Endothelial cell of umbilical vein (primary cell): ENCODE measurements at regions not wholly inside any gene's neighbourhood (a gene's known extent, or its start where the extent isn't known, plus 50 kb on each side); places are given as distances from the start of the nearest gene placed in this dataset.
"Not testable (repeated sequence)": the region's sequence is repeated elsewhere in the genome, so short reads cannot be mapped to it uniquely, and the experiment has no call there.

Experiments used
- BruUV-seq: library from RNA; stranded (reverse); fragments of 400-500 nt; replicated peaks from 2 replicates; lab custom pipeline; 2021; lab: Mats Ljungman, UMichigan
- CTCF ChIA-PET: fragments of 300-600, 350-600 bp; sonication (Branson Sonifier 250); formaldehyde crosslinking; loops from one replicate; lab custom pipeline; 2021; ENCODE audit warnings: antibody characterized with exemption, inconsistent platforms; lab: Charles Lee
- POLR2A ChIA-PET: fragments of 300-600, 350-600 bp; sonication (Branson Sonifier 250); formaldehyde crosslinking; loops from one replicate; lab custom pipeline; 2021; ENCODE audit warnings: antibody characterized with exemption, inconsistent platforms; lab: Charles Lee
- DNase-seq: peaks from one replicate; pipeline ENCODE4 v3.0.0-alpha.2; 2011; ENCODE audit warnings: low read depth, low spot score
- FAIRE-seq: peaks from 2 replicates; lab custom pipeline; 2011; peaks lifted over from hg19 to GRCh38; lab: Jason Lieb, UNC
- H2AFZ ChIP-seq: 2 replicates; pipeline ENCODE4 v1.6.0; 2012; ENCODE audit warnings: low read depth, low read length, control low read depth, inconsistent platforms
- H3K27ac ChIP-seq: 2 replicates; pipeline ENCODE4 v1.5.1; 2011; ENCODE audit warnings: low read depth, mild to moderate bottlenecking, control low read depth, low read length, moderate library complexity; ENCODE audit not compliant: insufficient read depth
- H3K27me3 ChIP-seq, 2 experiments: 2 replicates each; pipeline versions ENCODE4 v1.6.0 to v1.6.1; 2011; ENCODE audit warnings: low read length in 2 of 2, mixed read lengths in 1 of 2; ENCODE audit not compliant: control insufficient read depth in 2 of 2, insufficient read depth in 2 of 2
- H3K36me3 ChIP-seq, 2 experiments: 2 replicates in 1 of 2; 3 replicates in 1 of 2; pipeline ENCODE4 v1.5.1; 2011; ENCODE audit warnings: low read length in 2 of 2, mild to moderate bottlenecking in 1 of 2, moderate library complexity in 1 of 2; ENCODE audit not compliant: control insufficient read depth in 2 of 2, insufficient read depth in 2 of 2; ENCODE audit errors: extremely low read depth in 1 of 2
- H3K4me1 ChIP-seq: 3 replicates; pipeline ENCODE4 v1.5.1; 2011; ENCODE audit warnings: mild to moderate bottlenecking, low read length; ENCODE audit not compliant: control insufficient read depth, insufficient read depth; ENCODE audit errors: extremely low read depth
- H3K4me2 ChIP-seq: 2 replicates; pipeline ENCODE4 v1.6.1; 2011; ENCODE audit warnings: low read length, control low read depth, mixed read lengths; ENCODE audit not compliant: insufficient read depth
- H3K4me3 ChIP-seq, 3 experiments: fragments of 200-600 bp in 1 of 3; sonication (generic), shearing (Covaris generic) in 1 of 3; replicated peaks in 1 of 3; 2 replicates each; pipeline ENCODE4 v1.5.1; 2011 to 2016; ENCODE audit warnings: control low read depth in 3 of 3, low read length in 3 of 3, mild to moderate bottlenecking in 2 of 3, inconsistent platforms in 1 of 3, low read depth in 1 of 3, moderate library complexity in 1 of 3; ENCODE audit not compliant: insufficient read depth in 1 of 3
- H3K79me2 ChIP-seq: 2 replicates; pipeline ENCODE4 v1.6.0; 2012; ENCODE audit warnings: low read length, inconsistent platforms; ENCODE audit not compliant: control insufficient read depth, insufficient read depth
- H3K9ac ChIP-seq: replicated peaks from 2 replicates; pipeline ENCODE3; 2011; ENCODE audit warnings: low read length, control low read depth; ENCODE audit not compliant: insufficient read depth; ENCODE audit errors: extremely low read depth
- H3K9me1 ChIP-seq: replicated peaks from 3 replicates; pipeline ENCODE4 v1.6.0; 2011; ENCODE audit warnings: mild to moderate bottlenecking, low read length; ENCODE audit not compliant: control insufficient read depth, insufficient read depth; ENCODE audit errors: extremely low read depth
- H3K9me3 ChIP-seq: replicated peaks from 2 replicates; pipeline ENCODE4 v1.5.1; 2012; ENCODE audit warnings: low read length, inconsistent platforms; ENCODE audit not compliant: control insufficient read depth, insufficient read depth
- H4K20me1 ChIP-seq: replicated peaks from 2 replicates; pipeline ENCODE3; 2011; ENCODE audit warnings: mild to moderate bottlenecking, low read length; ENCODE audit not compliant: control insufficient read depth, insufficient read depth; ENCODE audit errors: extremely low read depth
- EZH2 ChIP-seq: IDR thresholded peaks from 2 replicates; pipeline ENCODE4 v1.6.1; 2012; ENCODE audit warnings: borderline replicate concordance, low read depth, mild to moderate bottlenecking, moderate library complexity, low read length, inconsistent platforms; ENCODE audit not compliant: severe bottlenecking
- FOS ChIP-seq: IDR thresholded peaks from 2 replicates; pipeline ENCODE4 v1.6.1; 2011; ENCODE audit warnings: mild to moderate bottlenecking, low read length, moderate library complexity, borderline replicate concordance; ENCODE audit not compliant: insufficient read depth
- GATA2 ChIP-seq: IDR thresholded peaks from 2 replicates; pipeline ENCODE4 v1.7.0; 2011; ENCODE audit warnings: low read depth, mild to moderate bottlenecking, moderate library complexity, mixed read lengths, low read length; ENCODE audit not compliant: insufficient read length, insufficient read depth
- JUN ChIP-seq: IDR thresholded peaks from 2 replicates; pipeline ENCODE4 v1.6.1; 2011; ENCODE audit warnings: borderline replicate concordance, low read depth; ENCODE audit not compliant: insufficient read length, insufficient read depth
- MYC ChIP-seq: IDR thresholded peaks from one replicate; pipeline ENCODE4 v1.6.1; 2011; ENCODE audit warnings: mild to moderate bottlenecking, low read depth, low read length
- POLR2A ChIP-seq: IDR thresholded peaks from 2 replicates; pipeline ENCODE4 v1.6.1; 2012; ENCODE audit warnings: low read depth, mild to moderate bottlenecking, control low read depth, low read length
- POLR2AphosphoS5 ChIP-seq: IDR thresholded peaks from 2 replicates; pipeline ENCODE4 v1.6.1; 2012; ENCODE audit warnings: low read depth, mild to moderate bottlenecking, control low read depth, low read length, moderate library complexity; ENCODE audit not compliant: insufficient read depth
- dilution Hi-C: fragments of 300-500 bp; cut with MboI; formaldehyde crosslinking; loops from one replicate; pipeline ENCODE4 v1.15.0; 2019; ENCODE audit warnings: low sequenced_read_pairs; ENCODE audit not compliant: extremely low pct_ligation_motif_present
- intact Hi-C: fragments of 100-400 bp; cut with micrococcal nuclease; formaldehyde crosslinking; loops from one replicate; pipeline ENCODE4 v1.10.0; 2022

GRCh38 chr5:23776684-23777083 lies 269.3 kb downstream of the PRDM9 start:
- no peak overlapping the region for H3K4me2 ChIP-seq
- no peaks in the 10 kb centered on the region for H3K9me3 ChIP-seq
- ChIA-PET CTCF (no interaction called here), POLR2A (no interaction called here)
- H2AFZ ChIP-seq: no peak overlapping the region
- no peaks in the 10 kb centered on the region for H3K36me3 ChIP-seq
- H4K20me1 ChIP-seq: no peaks in the 10 kb centered on the region
- dilution Hi-C loops: no loop called here
- H3K79me2 ChIP-seq: no peaks in the 10 kb centered on the region
- DNase-seq: no peak
- intact Hi-C loops: no loop called here
- no peak overlapping the region for H3K27ac ChIP-seq
- H3K4me3 ChIP-seq: no peak overlapping the region
- no peaks in the 10 kb centered on the region for H3K9me1 ChIP-seq
- BruUV-seq: no TSS peak
- FAIRE-seq: no peak
- H3K4me1 ChIP-seq: no peaks in the 10 kb centered on the region
- H3K27me3 ChIP-seq: no peaks in the 10 kb centered on the region
- TF ChIP-seq EZH2: no peak
- no peak for TF ChIP-seq GATA2
- no peak for TF ChIP-seq JUN
- no peak for TF ChIP-seq FOS
- TF ChIP-seq POLR2AphosphoS5: no peak
- no peak for TF ChIP-seq MYC
- no peak for TF ChIP-seq POLR2A
- H3K9ac ChIP-seq: no peak overlapping the region

- H3K27me3 ChIP-seq, H3K36me3 ChIP-seq, H3K4me2 ChIP-seq, H3K9me1 ChIP-seq, dilution Hi-C loops, BruUV-seq, DNase-seq, H3K4me1 ChIP-seq, H3K9ac ChIP-seq, POLR2A ChIA-PET, H3K27ac ChIP-seq, FAIRE-seq, H3K9me3 ChIP-seq, H2AFZ ChIP-seq, H4K20me1 ChIP-seq, H3K4me3 ChIP-seq, CTCF ChIA-PET, H3K79me2 ChIP-seq, intact Hi-C loops: not testable (repeated sequence)
These were observed 292.9 kb downstream of the PRDM9 start for GRCh38 chr5:23800307-23800706.
